HG03039 (cell line): ENCODE measurements at regions not wholly inside any gene's neighbourhood (a gene's known extent, or its start where the extent isn't known, plus 50 kb on each side); places are given as distances from the start of the nearest gene placed in this dataset.
A peak's percentile ranks its signal among the peaks of the same experiment; 100 is the strongest.

Experiments used
- ATAC-seq: cut with Tn5 transposase; IDR thresholded peaks from one replicate; pipeline ENCODE4 v1.9.1; 2021; ENCODE audit warnings: mild to moderate bottlenecking, moderate library complexity; ENCODE audit not compliant: unreplicated experiment

- no peak for ATAC-seq
These were observed 457.8 kb upstream of the ZNF385D start for GRCh38 chr3:22208844-22209243.

DNA sequence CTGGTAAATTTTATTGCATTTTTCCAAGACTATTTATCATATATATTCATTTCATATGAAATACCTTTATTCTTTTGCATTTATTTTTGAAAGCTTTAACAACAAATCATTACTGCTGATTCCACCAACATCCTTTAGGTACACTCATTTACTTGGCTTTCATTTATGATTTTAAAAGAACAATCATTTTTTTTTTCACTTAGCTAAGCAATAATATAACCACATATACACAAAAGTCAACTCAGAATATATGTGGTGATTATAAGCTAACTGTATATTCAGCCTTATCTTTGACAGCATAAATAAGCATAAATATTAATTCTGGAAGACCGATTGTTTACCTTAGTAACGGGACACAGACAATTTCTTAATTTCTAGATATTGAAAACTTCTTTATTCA is 458.6 kb upstream of the ZNF385D start:
- ATAC-seq = no peak

- ATAC-seq = no peak
These were observed 459.7 kb upstream of the ZNF385D start for GRCh38 chr3:22210693-22211092.

- no peak for ATAC-seq
These were observed 465.6 kb upstream of the ZNF385D start for GRCh38 chr3:22216601-22217000.

- no peak for ATAC-seq
These were observed 474.2 kb upstream of the ZNF385D start for GRCh38 chr3:22225161-22225560.

GRCh38 chr3:22228705-22229104 is 477.7 kb upstream of the ZNF385D start:
- no peak for ATAC-seq

GRCh38 chr3:22231061-22231460 is 480.1 kb upstream of the ZNF385D start:
- no peak for ATAC-seq

GRCh38 chr3:22236490-22237270 is 485.7 kb upstream of the ZNF385D start:
- ATAC-seq = peak; percentile 81

- no peak for ATAC-seq
These were observed 488.0 kb upstream of the ZNF385D start for GRCh38 chr3:22239011-22239410.

DNA sequence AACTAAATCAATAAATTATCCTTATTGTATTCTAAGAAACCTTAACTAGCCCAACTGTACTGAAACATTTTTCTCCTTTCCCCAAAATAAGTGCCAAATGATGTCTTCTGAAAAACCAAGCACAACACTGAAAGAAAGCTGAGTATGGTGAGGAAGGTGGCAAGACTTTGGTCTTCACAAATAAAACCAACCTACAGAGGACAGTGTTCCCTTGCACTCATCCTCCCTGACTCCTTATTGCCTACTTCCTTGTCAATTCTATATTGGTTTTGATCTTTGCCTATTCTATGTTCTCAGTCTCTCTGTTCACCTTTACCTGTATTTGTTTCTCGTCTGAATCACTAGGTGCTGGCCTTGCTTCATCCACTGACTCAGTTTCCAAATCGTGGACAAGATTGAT is 490.1 kb upstream of the ZNF385D start:
- no peak for ATAC-seq

DNA sequence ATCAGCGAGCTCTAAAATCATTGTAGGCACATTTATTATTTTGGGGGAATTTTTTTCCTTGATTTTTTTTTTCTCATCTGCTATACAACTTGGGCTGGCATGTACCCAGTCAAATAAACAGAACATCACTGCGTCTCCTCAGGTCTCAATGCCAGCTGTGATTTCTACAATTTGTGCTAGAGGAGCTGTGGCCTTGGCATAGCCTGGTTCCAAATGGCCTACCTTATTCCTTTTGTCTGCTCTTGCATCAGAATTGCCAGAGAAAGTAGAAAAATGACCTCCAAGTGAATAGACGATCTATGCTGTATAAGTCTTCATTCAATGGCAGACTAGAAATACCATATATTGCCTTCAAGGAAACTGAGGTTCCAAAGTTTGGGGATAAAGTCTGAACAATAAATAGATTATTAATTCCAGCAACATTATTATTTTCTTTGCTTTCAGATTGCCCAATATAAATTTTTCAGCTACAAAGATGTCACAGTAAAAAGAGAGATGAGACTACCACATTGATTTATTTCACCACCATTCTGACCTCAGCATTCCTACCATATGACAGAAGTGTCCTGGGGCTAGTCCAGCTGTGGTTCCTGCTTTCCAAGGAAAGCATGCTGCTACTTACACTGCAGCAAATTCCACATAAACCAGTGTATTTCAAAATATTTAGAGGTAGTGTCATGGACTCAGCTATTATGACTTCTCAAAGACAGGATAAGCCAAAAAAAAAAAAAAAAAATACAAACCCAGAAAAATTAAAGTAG is 493.9 kb upstream of the ZNF385D start:
- ATAC-seq = no peak

GRCh38 chr3:22245811-22246583 is 495.0 kb upstream of the ZNF385D start:
- no peak for ATAC-seq

GRCh38 chr3:22249658-22250057 is 498.6 kb upstream of the ZNF385D start:
- ATAC-seq = no peak

GRCh38 chr3:22257252-22257651 is 506.2 kb upstream of the ZNF385D start:
- ATAC-seq = no peak

DNA sequence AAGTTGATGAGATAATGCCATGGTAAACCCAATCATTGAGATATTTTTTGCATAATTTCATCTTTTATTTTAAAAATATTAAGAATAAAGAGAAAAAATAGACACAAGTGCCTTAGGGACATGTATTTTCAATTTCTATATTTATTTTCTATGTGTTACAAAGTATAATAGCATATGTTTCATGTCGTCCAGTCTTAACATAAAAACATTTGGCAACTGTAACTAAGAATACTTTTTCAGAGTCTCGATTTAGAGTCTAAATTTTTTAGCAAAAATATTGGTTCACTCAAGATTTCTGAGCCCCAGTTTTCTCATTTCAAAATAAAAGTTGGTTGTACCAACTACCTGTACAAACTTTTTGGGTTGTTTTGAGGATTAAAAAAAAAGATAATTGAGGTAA is 511.4 kb upstream of the ZNF385D start:
- no peak for ATAC-seq

GRCh38 chr3:22263042-22263441 is 512.0 kb upstream of the ZNF385D start:
- no peak for ATAC-seq

- no peak for ATAC-seq
These were observed 514.4 kb upstream of the ZNF385D start for GRCh38 chr3:22265403-22265802.

DNA sequence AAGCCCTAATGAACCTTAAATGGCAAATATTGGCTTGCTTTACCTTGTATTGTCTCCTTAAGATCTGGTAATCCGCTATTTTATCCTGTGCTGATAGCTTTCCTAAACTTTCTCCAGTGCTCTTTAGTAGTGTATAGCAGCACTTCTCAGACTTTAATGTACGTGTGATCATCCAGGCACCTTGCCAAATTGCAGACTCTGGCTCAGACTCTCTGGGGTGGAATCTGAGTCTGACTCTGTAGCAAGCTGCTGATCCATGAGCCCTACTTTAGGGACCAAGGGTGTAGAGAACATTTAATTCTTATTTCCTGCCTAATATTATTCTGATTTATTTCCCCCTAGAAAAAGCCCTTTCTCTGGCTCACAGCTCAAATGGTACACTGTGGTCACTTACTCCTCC is 518.8 kb upstream of the ZNF385D start:
- ATAC-seq = no peak

DNA sequence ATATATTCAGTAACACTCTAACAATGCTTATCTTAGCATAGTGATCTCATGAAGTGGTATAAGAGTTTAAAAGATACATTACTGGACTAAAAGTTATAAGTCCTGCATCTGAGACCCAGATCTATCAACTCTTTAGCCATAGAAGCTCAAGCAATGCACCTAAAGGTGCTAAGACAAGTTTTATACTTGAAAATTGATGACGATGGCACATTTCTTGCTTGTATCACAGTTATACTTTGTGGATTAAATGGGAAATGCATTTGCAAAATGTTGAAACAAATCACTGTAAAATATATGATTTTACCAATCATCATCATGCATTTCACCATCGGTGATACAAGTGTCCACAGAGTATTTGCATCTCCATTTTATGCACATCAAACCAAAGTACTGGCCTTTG is 525.3 kb upstream of the ZNF385D start:
- no peak for ATAC-seq

DNA sequence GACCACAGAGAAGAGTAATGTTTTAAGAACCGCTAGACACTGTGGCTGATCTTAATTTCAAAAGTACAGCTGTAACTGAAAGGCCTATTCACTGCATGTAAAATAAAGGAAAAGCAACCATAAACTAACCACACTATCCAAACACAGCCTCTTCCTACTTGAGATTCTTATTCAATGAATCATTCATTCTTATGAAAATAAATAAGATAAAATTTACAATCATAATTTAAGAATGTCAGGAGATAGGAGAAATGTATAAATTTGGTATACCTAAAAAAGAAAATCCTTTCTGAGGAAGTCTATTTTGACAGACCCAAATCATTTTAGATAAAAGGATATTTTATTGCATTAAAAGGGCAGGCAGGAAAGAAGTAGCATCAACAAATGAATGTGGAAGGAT is 533.5 kb upstream of the ZNF385D start:
- ATAC-seq = no peak

DNA sequence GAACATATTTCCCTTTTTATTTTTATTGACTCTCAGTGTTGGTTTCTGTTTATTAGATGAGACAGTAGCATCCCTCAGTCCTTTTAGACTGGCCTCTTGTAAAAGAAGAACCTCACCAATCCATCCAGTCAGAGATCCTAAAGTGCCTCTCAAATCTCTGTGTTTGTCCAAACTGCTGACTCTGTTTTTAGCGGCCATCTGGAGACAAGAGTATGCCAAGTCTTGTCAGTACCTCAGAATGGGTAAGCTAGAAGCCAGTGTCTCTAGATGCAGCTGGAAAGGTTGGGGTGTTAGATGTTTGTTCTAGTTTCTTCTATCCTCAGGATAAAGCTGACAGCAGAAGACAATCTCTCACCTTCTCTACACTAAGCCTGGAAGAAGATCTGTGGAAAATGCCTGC is 537.7 kb upstream of the ZNF385D start:
- ATAC-seq = no peak

DNA sequence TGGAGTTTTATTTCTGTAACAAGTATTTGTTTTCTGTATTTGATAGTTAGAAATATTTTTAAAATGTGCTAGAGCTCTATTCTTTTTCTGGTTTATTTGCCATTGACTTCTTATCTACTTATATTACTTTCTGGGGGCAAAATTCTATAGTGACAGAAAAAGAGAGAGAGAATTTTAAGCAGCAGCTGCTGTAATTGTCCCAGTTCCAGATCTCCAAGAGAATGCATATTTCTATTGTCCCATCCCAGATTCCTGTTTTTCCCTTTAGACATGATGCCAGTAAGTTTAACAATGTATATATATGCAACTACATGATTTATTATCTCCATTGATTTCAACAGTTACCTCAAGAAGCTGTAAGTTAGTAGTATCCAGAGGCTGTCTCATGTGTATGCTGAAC is 541.7 kb upstream of the ZNF385D start:
- ATAC-seq = no peak
